HEK293 (cell line): ENCODE measurements at regions not wholly inside any gene's neighbourhood (a gene's known extent, or its start where the extent isn't known, plus 50 kb on each side); places are given as distances from the start of the nearest gene placed in this dataset.

Source experiments
- CTCF ChIA-PET: fragments of 350-600 bp; formaldehyde crosslinking; extraction: SDS; loops from one replicate; lab custom pipeline; 2021; ENCODE audit warnings: antibody characterized with exemption; lab: Yijun Ruan, JAX
- POLR2A ChIA-PET: fragments of 300-600 bp; formaldehyde crosslinking; extraction: SDS; loops from one replicate; lab custom pipeline; 2020; ENCODE audit warnings: antibody characterized with exemption, inconsistent platforms; lab: Yijun Ruan, JAX
- H3K27ac ChIP-seq: fragments of 200-500 bp; sonication (Bioruptor generic); 2 replicates; pipeline ENCODE4 v1.5.1; 2014; ENCODE audit warnings: low read depth, low read length, control low read depth, inconsistent platforms; ENCODE audit errors: extremely low read depth
- H3K36me3 ChIP-seq, 2 experiments: fragments of 200-500 bp in 1 of 2; sonication (Bioruptor generic) in 1 of 2; 1 replicate in 1 of 2; 2 replicates in 1 of 2; pipeline ENCODE4 v1.5.1; 2014 to 2017; ENCODE audit warnings: inconsistent platforms in 2 of 2, low read length in 2 of 2; ENCODE audit not compliant: control insufficient read depth in 2 of 2, insufficient read depth in 1 of 2
- H3K4me1 ChIP-seq: fragments of 200-500 bp; sonication (Bioruptor generic); 2 replicates; pipeline ENCODE4 v1.5.1; 2014; ENCODE audit warnings: mild to moderate bottlenecking, low read length, inconsistent platforms; ENCODE audit not compliant: control insufficient read depth, insufficient read depth
- H3K4me3 ChIP-seq: 2 replicates; pipeline ENCODE4 v1.5.1; 2011; ENCODE audit warnings: low read depth, mild to moderate bottlenecking, control low read depth, low read length, moderate library complexity
- H3K9me3 ChIP-seq: fragments of 200-500 bp; sonication (Bioruptor generic); 2 replicates; pipeline ENCODE4 v1.5.1; 2014; ENCODE audit warnings: low read depth, low read length, inconsistent platforms; ENCODE audit not compliant: control insufficient read depth, insufficient read depth
- HOXD13 ChIP-seq: sonication (generic); formaldehyde crosslinking; IDR thresholded peaks from 2 replicates; pipeline ENCODE4 v1.8.0; 2022; ENCODE audit warnings: missing genetic modification reagents, borderline replicate concordance
- KLF1 ChIP-seq: fragments of 450-650 bp; formaldehyde crosslinking; IDR thresholded peaks from 2 replicates; pipeline ENCODE4 v1.5.1; 2016; ENCODE audit warnings: missing biosample characterization, missing genetic modification characterization
- KLF8 ChIP-seq: fragments of 450-650 bp; formaldehyde crosslinking; IDR thresholded peaks from 2 replicates; pipeline ENCODE4 v1.5.1; 2016; ENCODE audit warnings: missing biosample characterization, missing genetic modification characterization
- REPIN1 ChIP-seq: fragments of 450-650 bp; formaldehyde crosslinking; IDR thresholded peaks from 2 replicates; pipeline ENCODE4 v1.5.1; 2017; ENCODE audit warnings: missing biosample characterization, missing genetic modification characterization, low read depth
- SALL2 ChIP-seq: fragments of 450-650 bp; formaldehyde crosslinking; IDR thresholded peaks from 2 replicates; pipeline ENCODE4 v1.5.0; 2017; ENCODE audit warnings: missing biosample characterization, mild to moderate bottlenecking, missing genetic modification characterization, borderline replicate concordance
- TCF7L2 ChIP-seq: IDR thresholded peaks from 2 replicates; pipeline ENCODE4 v1.6.1; 2011; ENCODE audit warnings: low read depth, mild to moderate bottlenecking, inconsistent platforms, low read length, moderate library complexity, borderline replicate concordance
- ZNF112 ChIP-seq: fragments of 450-650 bp; formaldehyde crosslinking; IDR thresholded peaks from 2 replicates; pipeline ENCODE4 v1.5.0; 2017; ENCODE audit warnings: missing biosample characterization, missing genetic modification characterization
- ZNF138 ChIP-seq: fragments of 450-650 bp; formaldehyde crosslinking; IDR thresholded peaks from 2 replicates; pipeline ENCODE4 v1.5.1; 2016; ENCODE audit warnings: missing biosample characterization, missing genetic modification characterization, borderline replicate concordance
- ZNF146 ChIP-seq: fragments of 450-650 bp; formaldehyde crosslinking; IDR thresholded peaks from 2 replicates; pipeline ENCODE4 v1.5.1; 2016; ENCODE audit warnings: missing biosample characterization, missing genetic modification characterization
- ZNF175 ChIP-seq: fragments of 450-650 bp; formaldehyde crosslinking; IDR thresholded peaks from 2 replicates; pipeline ENCODE4 v1.5.1; 2016; ENCODE audit warnings: missing biosample characterization, missing genetic modification characterization
- ZNF19 ChIP-seq: fragments of 450-650 bp; formaldehyde crosslinking; IDR thresholded peaks from 2 replicates; pipeline ENCODE4; 2016; ENCODE audit warnings: missing biosample characterization, missing genetic modification characterization, low read depth
- ZNF202 ChIP-seq: fragments of 450-650 bp; formaldehyde crosslinking; IDR thresholded peaks from 2 replicates; pipeline ENCODE4 v1.5.1; 2016; ENCODE audit warnings: missing biosample characterization, missing genetic modification characterization, borderline replicate concordance
- ZNF214 ChIP-seq: fragments of 450-650 bp; formaldehyde crosslinking; IDR thresholded peaks from 2 replicates; pipeline ENCODE4 v1.5.1; 2017; ENCODE audit warnings: missing biosample characterization, mild to moderate bottlenecking, missing genetic modification characterization, borderline replicate concordance
- ZNF248 ChIP-seq: fragments of 450-650 bp; formaldehyde crosslinking; IDR thresholded peaks from 2 replicates; pipeline ENCODE4 v1.5.1; 2017; ENCODE audit warnings: missing biosample characterization, missing genetic modification characterization
- ZNF398 ChIP-seq: fragments of 450-650 bp; formaldehyde crosslinking; IDR thresholded peaks from 2 replicates; pipeline ENCODE4 v1.5.1; 2017; ENCODE audit warnings: missing biosample characterization, missing genetic modification characterization
- ZNF501 ChIP-seq: fragments of 450-650 bp; formaldehyde crosslinking; IDR thresholded peaks from 2 replicates; pipeline ENCODE4 v1.5.1; 2016; ENCODE audit warnings: missing biosample characterization, missing genetic modification characterization
- ZNF529 ChIP-seq: fragments of 450-650 bp; formaldehyde crosslinking; IDR thresholded peaks from 2 replicates; pipeline ENCODE4 v1.5.1; 2017; ENCODE audit warnings: missing genetic modification characterization, missing biosample characterization; ENCODE audit not compliant: insufficient replicate concordance
- ZNF571 ChIP-seq: fragments of 450-650 bp; formaldehyde crosslinking; IDR thresholded peaks from 2 replicates; pipeline ENCODE4 v1.5.0; 2017; ENCODE audit warnings: missing biosample characterization, missing genetic modification characterization
- ZNF837 ChIP-seq: fragments of 450-650 bp; formaldehyde crosslinking; IDR thresholded peaks from 2 replicates; pipeline ENCODE4 v1.5.1; 2016; ENCODE audit warnings: missing biosample characterization, missing genetic modification characterization
- TF ChIP-seq, protein P1 (sequence below): fragments of 450-650 bp; formaldehyde crosslinking; IDR thresholded peaks from 2 replicates; pipeline ENCODE4 v1.5.1; 2017; ENCODE audit warnings: missing biosample characterization, mild to moderate bottlenecking, missing genetic modification characterization, moderate library complexity
- TF ChIP-seq, protein P2 (sequence below): fragments of 450-650 bp; formaldehyde crosslinking; IDR thresholded peaks from 2 replicates; pipeline ENCODE4 v1.5.1; 2016; ENCODE audit warnings: missing biosample characterization, missing genetic modification characterization
- TF ChIP-seq, protein P3 (sequence below): fragments of 450-650 bp; formaldehyde crosslinking; conservative IDR thresholded peaks from 2 replicates; pipeline ENCODE4 v1.5.1; 2016; ENCODE audit warnings: low read depth, missing biosample characterization, missing genetic modification characterization
- TF ChIP-seq, protein P4 (sequence below): fragments of 450-650 bp; formaldehyde crosslinking; IDR thresholded peaks from 2 replicates; pipeline ENCODE4 v1.5.1; 2017; ENCODE audit warnings: missing biosample characterization, missing genetic modification characterization

- TF ChIP-seq ZNF837 (tag by site-specific recombination) = no peak
- no peak for TF ChIP-seq ZNF501 (tag by site-specific recombination)
- no peak for TF ChIP-seq REPIN1 (tag by site-specific recombination)
- TF ChIP-seq ZNF248 = no peak
- TF ChIP-seq HOXD13 = no peak
- TF ChIP-seq ZNF19 (tag by site-specific recombination) = no peak
- no peak for TF ChIP-seq KLF8 (tag by site-specific recombination)
- TF ChIP-seq ZNF202 (tag by site-specific recombination) = no peak
- TF ChIP-seq SALL2 (tag by site-specific recombination) = no peak
- no peak for TF ChIP-seq ZNF214 (tag by site-specific recombination)
- TF ChIP-seq TCF7L2 = no peak
- Histone ChIP-seq H3K4me1 (0 out of 2 replicates have a peak, but pooled peaks cover 3% of the 10 kb centered on the region), H3K27ac (no peak overlapping the region), H3K4me3 (no peak overlapping the region), H3K9me3 (no peaks in the 10 kb centered on the region), H3K36me3 (no peaks in the 10 kb centered on the region)
- ChIA-PET POLR2A (no interaction called here), CTCF (interaction anchor here (0.6 kb wide), 1 partner anchor 12 kb away, joined by 3 read pairs; no protein-coding TSS in a partner anchor)
These were observed 97.7 kb downstream of the CDCA7 start for GRCh38 chr2:173452416-173452815.

DNA sequence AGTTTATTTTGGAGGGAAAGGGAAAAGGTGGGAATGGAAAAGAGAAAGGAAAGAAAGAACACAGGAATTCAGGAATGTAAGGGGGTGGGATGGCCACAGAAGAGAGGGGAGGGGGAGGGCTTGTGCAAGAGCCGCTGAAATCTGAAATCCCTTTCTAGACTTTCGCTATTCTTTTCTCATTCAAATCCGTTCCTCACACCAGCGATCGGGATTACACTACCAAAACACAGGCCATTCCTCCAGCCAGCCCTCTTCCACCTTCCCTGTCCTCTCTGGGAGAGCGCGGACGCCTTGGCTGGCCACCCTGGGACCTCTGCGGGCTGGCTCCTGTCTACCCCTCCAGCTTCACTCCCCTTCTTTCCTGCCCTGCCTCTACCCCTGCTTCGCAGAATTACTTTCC is 102.3 kb downstream of the CDCA7 start:
- CTCF ChIA-PET = no interaction called here
- Histone ChIP-seq H3K27ac (no peak overlapping the region), H3K9me3 (no peaks in the 10 kb centered on the region), H3K4me1 (no peaks in the 10 kb centered on the region), H3K36me3 (no peaks in the 10 kb centered on the region), H3K4me3 (no peak overlapping the region)
- POLR2A ChIA-PET = no interaction called here
- no peak for TF ChIP-seq ZNF112 (tag by site-specific recombination)
- TF ChIP-seq, protein P1, sequence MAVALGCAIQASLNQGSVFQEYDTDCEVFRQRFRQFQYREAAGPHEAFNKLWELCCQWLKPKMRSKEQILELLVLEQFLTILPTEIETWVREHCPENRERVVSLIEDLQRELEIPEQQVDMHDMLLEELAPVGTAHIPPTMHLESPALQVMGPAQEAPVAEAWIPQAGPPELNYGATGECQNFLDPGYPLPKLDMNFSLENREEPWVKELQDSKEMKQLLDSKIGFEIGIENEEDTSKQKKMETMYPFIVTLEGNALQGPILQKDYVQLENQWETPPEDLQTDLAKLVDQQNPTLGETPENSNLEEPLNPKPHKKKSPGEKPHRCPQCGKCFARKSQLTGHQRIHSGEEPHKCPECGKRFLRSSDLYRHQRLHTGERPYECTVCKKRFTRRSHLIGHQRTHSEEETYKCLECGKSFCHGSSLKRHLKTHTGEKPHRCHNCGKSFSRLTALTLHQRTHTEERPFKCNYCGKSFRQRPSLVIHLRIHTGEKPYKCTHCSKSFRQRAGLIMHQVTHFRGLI = no peak
- TF ChIP-seq, protein P2, sequence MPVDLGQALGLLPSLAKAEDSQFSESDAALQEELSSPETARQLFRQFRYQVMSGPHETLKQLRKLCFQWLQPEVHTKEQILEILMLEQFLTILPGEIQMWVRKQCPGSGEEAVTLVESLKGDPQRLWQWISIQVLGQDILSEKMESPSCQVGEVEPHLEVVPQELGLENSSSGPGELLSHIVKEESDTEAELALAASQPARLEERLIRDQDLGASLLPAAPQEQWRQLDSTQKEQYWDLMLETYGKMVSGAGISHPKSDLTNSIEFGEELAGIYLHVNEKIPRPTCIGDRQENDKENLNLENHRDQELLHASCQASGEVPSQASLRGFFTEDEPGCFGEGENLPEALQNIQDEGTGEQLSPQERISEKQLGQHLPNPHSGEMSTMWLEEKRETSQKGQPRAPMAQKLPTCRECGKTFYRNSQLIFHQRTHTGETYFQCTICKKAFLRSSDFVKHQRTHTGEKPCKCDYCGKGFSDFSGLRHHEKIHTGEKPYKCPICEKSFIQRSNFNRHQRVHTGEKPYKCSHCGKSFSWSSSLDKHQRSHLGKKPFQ (tag by site-specific recombination) = no peak
- TF ChIP-seq, protein P3, sequence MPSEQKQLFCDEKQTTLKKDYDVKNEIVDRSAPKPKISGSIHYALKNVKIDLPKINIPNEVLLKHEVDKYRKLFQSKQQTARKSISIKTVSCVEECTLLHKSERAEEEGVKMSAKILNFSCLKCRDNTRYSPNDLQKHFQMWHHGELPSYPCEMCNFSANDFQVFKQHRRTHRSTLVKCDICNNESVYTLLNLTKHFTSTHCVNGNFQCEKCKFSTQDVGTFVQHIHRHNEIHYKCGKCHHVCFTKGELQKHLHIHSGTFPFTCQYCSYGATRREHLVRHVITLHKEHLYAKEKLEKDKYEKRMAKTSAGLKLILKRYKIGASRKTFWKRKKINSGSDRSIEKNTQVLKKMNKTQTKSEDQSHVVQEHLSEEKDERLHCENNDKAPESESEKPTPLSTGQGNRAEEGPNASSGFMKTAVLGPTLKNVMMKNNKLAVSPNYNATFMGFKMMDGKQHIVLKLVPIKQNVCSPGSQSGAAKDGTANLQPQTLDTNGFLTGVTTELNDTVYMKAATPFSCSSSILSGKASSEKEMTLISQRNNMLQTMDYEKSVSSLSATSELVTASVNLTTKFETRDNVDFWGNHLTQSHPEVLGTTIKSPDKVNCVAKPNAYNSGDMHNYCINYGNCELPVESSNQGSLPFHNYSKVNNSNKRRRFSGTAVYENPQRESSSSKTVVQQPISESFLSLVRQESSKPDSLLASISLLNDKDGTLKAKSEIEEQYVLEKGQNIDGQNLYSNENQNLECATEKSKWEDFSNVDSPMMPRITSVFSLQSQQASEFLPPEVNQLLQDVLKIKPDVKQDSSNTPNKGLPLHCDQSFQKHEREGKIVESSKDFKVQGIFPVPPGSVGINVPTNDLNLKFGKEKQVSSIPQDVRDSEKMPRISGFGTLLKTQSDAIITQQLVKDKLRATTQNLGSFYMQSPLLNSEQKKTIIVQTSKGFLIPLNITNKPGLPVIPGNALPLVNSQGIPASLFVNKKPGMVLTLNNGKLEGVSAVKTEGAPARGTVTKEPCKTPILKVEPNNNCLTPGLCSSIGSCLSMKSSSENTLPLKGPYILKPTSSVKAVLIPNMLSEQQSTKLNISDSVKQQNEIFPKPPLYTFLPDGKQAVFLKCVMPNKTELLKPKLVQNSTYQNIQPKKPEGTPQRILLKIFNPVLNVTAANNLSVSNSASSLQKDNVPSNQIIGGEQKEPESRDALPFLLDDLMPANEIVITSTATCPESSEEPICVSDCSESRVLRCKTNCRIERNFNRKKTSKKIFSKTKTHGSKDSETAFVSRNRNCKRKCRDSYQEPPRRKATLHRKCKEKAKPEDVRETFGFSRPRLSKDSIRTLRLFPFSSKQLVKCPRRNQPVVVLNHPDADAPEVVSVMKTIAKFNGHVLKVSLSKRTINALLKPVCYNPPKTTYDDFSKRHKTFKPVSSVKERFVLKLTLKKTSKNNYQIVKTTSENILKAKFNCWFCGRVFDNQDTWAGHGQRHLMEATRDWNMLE (tag by site-specific recombination) = no peak
- TF ChIP-seq ZNF146 (tag by site-specific recombination) = no peak
- TF ChIP-seq ZNF529 (tag by site-specific recombination) = no peak
- no peak for TF ChIP-seq ZNF138
- no peak for TF ChIP-seq ZNF398 (tag by site-specific recombination)
- TF ChIP-seq, protein P4, sequence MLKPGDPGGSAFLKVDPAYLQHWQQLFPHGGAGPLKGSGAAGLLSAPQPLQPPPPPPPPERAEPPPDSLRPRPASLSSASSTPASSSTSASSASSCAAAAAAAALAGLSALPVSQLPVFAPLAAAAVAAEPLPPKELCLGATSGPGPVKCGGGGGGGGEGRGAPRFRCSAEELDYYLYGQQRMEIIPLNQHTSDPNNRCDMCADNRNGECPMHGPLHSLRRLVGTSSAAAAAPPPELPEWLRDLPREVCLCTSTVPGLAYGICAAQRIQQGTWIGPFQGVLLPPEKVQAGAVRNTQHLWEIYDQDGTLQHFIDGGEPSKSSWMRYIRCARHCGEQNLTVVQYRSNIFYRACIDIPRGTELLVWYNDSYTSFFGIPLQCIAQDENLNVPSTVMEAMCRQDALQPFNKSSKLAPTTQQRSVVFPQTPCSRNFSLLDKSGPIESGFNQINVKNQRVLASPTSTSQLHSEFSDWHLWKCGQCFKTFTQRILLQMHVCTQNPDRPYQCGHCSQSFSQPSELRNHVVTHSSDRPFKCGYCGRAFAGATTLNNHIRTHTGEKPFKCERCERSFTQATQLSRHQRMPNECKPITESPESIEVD = no peak
- TF ChIP-seq ZNF571 (tag by site-specific recombination) = no peak
- no peak for TF ChIP-seq ZNF175 (tag by site-specific recombination)
- no peak for TF ChIP-seq KLF1 (tag by site-specific recombination)
